Mucosa of descending colon (tissue), 3 donors: ENCODE measurements at regions not wholly inside any gene's neighbourhood (a gene's known extent, or its start where the extent isn't known, plus 50 kb on each side); places are given as distances from the start of the nearest gene placed in this dataset.

Experiments
- ATAC-seq: fragments of 200-7000 bp; cut with Tn5 transposase; one replicate; pipeline ENCODE4 v1.9.1; 2020; ENCODE audit warnings: mild to moderate bottlenecking, moderate library complexity
- DNase-seq, 3 donors: peaks; one replicate each; pipeline ENCODE4 v3.0.0-alpha.2; 2020
- H3K36me3 ChIP-seq: fragments of 200-600 bp; one replicate; pipeline ENCODE4 v1.8.0; 2021; ENCODE audit warnings: low read depth, mild to moderate bottlenecking
- H3K4me1 ChIP-seq: fragments of 200-600 bp; one replicate; pipeline ENCODE4 v1.8.0; 2021; ENCODE audit warnings: low read depth, mild to moderate bottlenecking
- H3K4me3 ChIP-seq: fragments of 200-600 bp; one replicate; pipeline ENCODE4 v1.8.0; 2021; ENCODE audit warnings: mild to moderate bottlenecking
- H3K9me3 ChIP-seq: fragments of 200-600 bp; one replicate; pipeline ENCODE4 v1.8.0; 2021; ENCODE audit warnings: mild to moderate bottlenecking
- intact Hi-C, 2 donors: fragments of 100-400 bp; cut with DNase I in 1 of 2; cut with micrococcal nuclease in 1 of 2; formaldehyde crosslinking; loops; one replicate each; pipeline versions ENCODE4 v1.11.0 to v1.11.1; 2022; cut with DNase I, micrococcal nuclease
- TF ChIP-seq, protein P1 (sequence below): fragments of 200-600 bp; IDR thresholded peaks from one replicate; pipeline ENCODE4 v1.8.0; 2022; ENCODE audit warnings: antibody characterized with exemption, mild to moderate bottlenecking
- donor health status: DM: no; HTN: no; CAD: no; lungs with moderate emphysema.
- donor health status: DM: no; HTN: no; CAD: no.
- donor health status: DM: no; HTN: yes; CAD: no.

DNA sequence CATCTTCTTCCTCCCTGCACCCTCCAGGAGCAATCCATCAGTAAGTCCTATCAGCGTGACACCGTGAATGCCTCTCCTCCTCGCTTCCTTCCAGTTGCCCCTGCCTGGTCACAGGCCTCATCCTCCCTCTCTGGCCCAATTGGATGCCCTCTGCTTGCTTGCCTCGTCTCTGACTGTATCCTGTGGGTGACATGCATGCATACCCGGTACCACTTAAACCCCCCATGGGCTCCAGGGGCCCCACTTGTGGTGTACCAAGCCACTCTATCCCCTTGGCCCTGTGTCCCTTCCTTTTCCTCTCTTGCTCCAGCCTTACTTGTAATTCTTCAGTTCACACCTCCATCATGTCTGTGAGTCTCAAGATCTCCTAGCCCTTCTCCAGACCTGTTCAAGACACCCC is 106.0 kb upstream of the RTL1 start:
- intact Hi-C loops, result no loop called here
- H3K4me3 ChIP-seq, result no peak overlapping the region
- H3K9me3 ChIP-seq, result peaks cover 4% of the 10 kb centered on the region
- TF ChIP-seq, protein P1, sequence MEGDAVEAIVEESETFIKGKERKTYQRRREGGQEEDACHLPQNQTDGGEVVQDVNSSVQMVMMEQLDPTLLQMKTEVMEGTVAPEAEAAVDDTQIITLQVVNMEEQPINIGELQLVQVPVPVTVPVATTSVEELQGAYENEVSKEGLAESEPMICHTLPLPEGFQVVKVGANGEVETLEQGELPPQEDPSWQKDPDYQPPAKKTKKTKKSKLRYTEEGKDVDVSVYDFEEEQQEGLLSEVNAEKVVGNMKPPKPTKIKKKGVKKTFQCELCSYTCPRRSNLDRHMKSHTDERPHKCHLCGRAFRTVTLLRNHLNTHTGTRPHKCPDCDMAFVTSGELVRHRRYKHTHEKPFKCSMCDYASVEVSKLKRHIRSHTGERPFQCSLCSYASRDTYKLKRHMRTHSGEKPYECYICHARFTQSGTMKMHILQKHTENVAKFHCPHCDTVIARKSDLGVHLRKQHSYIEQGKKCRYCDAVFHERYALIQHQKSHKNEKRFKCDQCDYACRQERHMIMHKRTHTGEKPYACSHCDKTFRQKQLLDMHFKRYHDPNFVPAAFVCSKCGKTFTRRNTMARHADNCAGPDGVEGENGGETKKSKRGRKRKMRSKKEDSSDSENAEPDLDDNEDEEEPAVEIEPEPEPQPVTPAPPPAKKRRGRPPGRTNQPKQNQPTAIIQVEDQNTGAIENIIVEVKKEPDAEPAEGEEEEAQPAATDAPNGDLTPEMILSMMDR, result no peak
- ATAC-seq (no peak), DNase-seq (no peak)
- no peaks in the 10 kb centered on the region for H3K4me1 ChIP-seq
- H3K36me3 ChIP-seq, result no peaks in the 10 kb centered on the region

DNA sequence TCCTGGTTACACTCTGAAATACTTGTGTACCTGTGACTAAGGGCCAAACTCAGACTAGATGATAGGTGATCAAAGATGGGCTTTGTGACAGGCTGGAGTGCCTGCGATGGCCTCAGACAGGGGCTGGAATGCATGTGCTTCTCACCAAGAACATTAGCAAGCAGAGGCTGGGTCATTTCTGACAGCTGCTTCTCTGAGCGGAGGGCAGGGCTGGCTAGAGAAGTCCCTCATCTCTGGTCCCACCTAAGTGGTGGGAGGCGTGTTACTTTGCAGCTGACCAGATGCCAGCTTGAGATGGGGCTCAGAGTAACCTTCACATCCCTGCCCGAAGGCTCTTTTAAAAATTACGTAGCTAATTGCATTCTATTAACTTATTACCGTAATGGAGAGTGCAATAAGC is 106.8 kb upstream of the RTL1 start:
- Histone ChIP-seq H3K9me3 (peaks cover 4% of the 10 kb centered on the region), H3K4me3 (no peak overlapping the region), H3K36me3 (no peaks in the 10 kb centered on the region), H3K4me1 (no peaks in the 10 kb centered on the region)
- ATAC-seq (no peak), DNase-seq (no peak)
- intact Hi-C loops, result no loop called here
- TF ChIP-seq, protein P1, result no peak

GRCh38 chr14:101010835-101011234 is 107.3 kb upstream of the RTL1 start:
- H3K4me3 ChIP-seq, result no peak overlapping the region
- intact Hi-C loops, result no loop called here
- H3K36me3 ChIP-seq, result no peaks in the 10 kb centered on the region
- H3K9me3 ChIP-seq, result peaks cover 4% of the 10 kb centered on the region
- TF ChIP-seq, protein P1, result no peak
- H3K4me1 ChIP-seq, result no peaks in the 10 kb centered on the region
- ATAC-seq (no peak), DNase-seq (no peak)

DNA sequence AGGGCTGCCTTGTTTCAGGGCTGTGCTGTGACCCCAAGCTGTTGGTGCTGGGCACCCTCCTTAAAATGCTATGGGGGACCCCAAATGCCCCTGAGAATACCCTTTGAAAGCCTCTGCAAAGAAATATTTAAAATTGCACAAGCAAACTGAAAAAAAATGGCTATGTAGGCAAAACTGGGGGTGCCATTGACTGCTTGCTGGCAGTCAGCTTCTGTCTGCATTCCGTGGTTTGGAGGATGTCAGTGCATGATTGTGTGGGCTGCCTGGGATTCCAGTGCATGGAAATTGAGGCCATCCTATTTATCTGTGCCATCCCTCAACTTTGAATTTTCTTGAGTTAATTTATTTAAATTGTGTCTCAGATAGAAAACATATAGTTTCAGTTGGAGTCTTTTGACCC is 113.7 kb upstream of the RTL1 start:
- H3K4me3 ChIP-seq, result no peak overlapping the region
- no peaks in the 10 kb centered on the region for H3K4me1 ChIP-seq
- H3K9me3 ChIP-seq, result peaks cover under 1% of the 10 kb centered on the region
- TF ChIP-seq, protein P1, result no peak
- intact Hi-C loops, result no loop called here
- ATAC-seq (no peak), DNase-seq (no peak)
- no peaks in the 10 kb centered on the region for H3K36me3 ChIP-seq

DNA sequence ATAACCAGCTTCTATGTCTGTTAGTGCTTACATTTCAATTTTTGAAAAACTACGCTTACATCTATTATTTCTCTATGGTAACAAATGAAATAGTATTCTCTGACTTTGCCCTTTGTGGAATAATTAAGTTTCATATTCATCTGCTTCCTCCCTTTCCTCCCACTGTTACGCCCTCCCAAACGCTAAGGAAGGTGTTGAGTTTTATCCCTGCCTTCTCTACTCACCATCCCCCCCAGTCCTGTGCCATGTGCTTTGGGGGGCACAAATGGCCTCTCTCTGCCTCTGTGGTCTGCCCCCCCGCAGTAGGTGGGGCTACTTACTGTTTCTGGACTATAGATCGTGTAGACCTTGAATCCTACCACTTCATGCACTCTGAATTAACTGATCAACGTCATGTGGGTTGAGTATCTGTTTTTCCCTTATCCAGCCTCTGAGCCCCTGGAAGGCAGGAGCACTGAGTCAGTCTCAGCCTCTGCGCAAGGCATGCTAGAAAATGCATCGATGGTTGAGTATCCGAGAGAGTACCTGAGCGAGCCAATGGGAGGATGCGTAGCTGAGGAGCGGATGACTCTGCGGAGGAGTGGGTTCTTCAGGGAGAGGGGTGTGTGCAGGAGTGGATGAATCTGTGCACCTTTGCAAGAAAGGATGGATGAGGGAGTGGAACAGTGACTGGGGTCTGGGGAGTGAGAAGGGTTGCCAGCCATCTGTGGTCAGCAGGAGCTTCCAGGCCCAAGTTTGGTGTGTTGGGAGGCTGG is 114.5 kb upstream of the RTL1 start:
- no peaks in the 10 kb centered on the region for H3K9me3 ChIP-seq
- ATAC-seq (no peak), DNase-seq (no peak)
- no peaks in the 10 kb centered on the region for H3K4me1 ChIP-seq
- TF ChIP-seq, protein P1, result no peak
- no peaks in the 10 kb centered on the region for H3K36me3 ChIP-seq
- no peak overlapping the region for H3K4me3 ChIP-seq
- intact Hi-C loops, result no loop called here
